ENCODE measurements at regions not wholly inside any gene's neighbourhood (a gene's known extent, or its start where the extent isn't known, plus 50 kb on each side); places are given as distances from the start of the nearest gene placed in this dataset.

GRCh38 chr6:40718401-40718800 is 131.2 kb upstream of the LRFN2 start:
- TF ChIP-seq, protein P1, sequence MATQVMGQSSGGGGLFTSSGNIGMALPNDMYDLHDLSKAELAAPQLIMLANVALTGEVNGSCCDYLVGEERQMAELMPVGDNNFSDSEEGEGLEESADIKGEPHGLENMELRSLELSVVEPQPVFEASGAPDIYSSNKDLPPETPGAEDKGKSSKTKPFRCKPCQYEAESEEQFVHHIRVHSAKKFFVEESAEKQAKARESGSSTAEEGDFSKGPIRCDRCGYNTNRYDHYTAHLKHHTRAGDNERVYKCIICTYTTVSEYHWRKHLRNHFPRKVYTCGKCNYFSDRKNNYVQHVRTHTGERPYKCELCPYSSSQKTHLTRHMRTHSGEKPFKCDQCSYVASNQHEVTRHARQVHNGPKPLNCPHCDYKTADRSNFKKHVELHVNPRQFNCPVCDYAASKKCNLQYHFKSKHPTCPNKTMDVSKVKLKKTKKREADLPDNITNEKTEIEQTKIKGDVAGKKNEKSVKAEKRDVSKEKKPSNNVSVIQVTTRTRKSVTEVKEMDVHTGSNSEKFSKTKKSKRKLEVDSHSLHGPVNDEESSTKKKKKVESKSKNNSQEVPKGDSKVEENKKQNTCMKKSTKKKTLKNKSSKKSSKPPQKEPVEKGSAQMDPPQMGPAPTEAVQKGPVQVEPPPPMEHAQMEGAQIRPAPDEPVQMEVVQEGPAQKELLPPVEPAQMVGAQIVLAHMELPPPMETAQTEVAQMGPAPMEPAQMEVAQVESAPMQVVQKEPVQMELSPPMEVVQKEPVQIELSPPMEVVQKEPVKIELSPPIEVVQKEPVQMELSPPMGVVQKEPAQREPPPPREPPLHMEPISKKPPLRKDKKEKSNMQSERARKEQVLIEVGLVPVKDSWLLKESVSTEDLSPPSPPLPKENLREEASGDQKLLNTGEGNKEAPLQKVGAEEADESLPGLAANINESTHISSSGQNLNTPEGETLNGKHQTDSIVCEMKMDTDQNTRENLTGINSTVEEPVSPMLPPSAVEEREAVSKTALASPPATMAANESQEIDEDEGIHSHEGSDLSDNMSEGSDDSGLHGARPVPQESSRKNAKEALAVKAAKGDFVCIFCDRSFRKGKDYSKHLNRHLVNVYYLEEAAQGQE (IDR thresholded peaks at IDR 0.05; ENCODE audit: insufficient read depth in 1 of 2, low read depth in 2 of 2, low read length in 2 of 2) = no peak
- no peak for TF ChIP-seq POLR2AphosphoS5 (IDR thresholded peaks at IDR 0.05; ENCODE audit: low read depth, low read length)
- no peak for TF ChIP-seq TAF1 (IDR thresholded peaks at IDR 0.05; ENCODE audit: borderline replicate concordance, insufficient read depth, low read length)
- TF ChIP-seq FOXP2 (optimal IDR thresholded peaks at IDR 0.05; ENCODE audit: borderline replicate concordance, extremely low read depth, extremely low read length, insufficient read depth) = no peak
- no peak for TF ChIP-seq SIN3A (IDR thresholded peaks at IDR 0.05; ENCODE audit: borderline replicate concordance, insufficient read depth, low read length)

- no peak for TF ChIP-seq POLR2AphosphoS5 (IDR thresholded peaks at IDR 0.05; ENCODE audit: low read depth, low read length)
- TF ChIP-seq, protein P1 (IDR thresholded peaks at IDR 0.05; ENCODE audit: insufficient read depth in 1 of 2, low read depth in 2 of 2, low read length in 2 of 2) = no peak
These were observed 130.4 kb upstream of the LRFN2 start for GRCh38 chr6:40717411-40718057.

- TF ChIP-seq TAF1 (IDR thresholded peaks at IDR 0.05; ENCODE audit: borderline replicate concordance, insufficient read depth, low read length) = no peak
- TF ChIP-seq FOXP2 (optimal IDR thresholded peaks at IDR 0.05; ENCODE audit: borderline replicate concordance, extremely low read depth, extremely low read length, insufficient read depth) = no peak
- TF ChIP-seq, protein P1 (IDR thresholded peaks at IDR 0.05; ENCODE audit: insufficient read depth in 1 of 2, low read depth in 2 of 2, low read length in 2 of 2) = no peak
- TF ChIP-seq POLR2AphosphoS5 (IDR thresholded peaks at IDR 0.05; ENCODE audit: low read depth, low read length) = no peak
- no peak for TF ChIP-seq SIN3A (IDR thresholded peaks at IDR 0.05; ENCODE audit: borderline replicate concordance, insufficient read depth, low read length)
These were observed 128.6 kb upstream of the LRFN2 start for GRCh38 chr6:40715570-40716403.

DNA sequence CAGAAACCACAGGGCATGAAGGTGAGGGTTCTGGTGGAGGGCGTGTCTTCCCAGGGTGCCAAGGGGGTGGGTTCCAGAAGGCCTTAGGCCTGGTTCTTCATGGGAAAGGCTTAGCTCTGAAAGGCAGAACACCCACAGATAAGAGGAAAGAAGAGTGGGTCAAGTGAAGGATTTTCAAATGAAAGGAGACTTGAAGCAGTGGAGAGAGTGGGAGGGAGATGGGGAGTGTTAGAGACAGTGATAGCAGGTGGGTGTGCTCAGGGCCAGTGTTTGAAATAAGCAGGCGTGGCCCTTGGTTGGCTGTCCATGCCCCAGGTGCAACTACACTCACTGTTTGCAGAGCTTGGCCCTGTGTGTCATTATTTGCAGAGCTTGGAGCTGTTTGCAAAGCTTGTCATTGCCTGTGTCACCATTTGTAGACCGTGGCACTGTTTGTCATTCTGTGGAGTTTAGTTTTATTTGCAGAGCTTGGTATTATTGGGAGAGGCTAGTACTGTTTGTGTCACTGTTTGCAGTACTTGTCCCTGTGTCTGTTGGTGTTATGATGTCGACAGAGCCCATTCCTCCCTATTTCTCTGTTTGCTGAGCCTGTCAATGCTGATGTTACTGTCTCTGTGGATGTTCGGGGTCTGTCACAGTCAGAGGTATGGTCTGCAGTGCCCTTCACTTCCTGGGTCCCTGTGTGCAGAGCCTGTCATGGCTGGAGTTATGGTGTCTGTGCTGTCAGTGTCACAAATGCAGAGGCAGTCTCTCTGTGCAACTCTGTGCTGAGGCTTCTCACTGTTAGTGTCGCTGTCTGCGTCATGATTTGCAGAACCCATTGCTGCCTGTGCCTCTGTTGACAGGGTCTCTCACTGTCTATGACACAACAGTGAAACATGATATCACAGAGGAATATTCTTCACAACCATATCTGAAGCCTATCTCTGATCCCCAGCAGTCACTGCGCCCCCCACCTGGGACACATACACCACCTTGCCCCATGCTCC is 127.7 kb upstream of the LRFN2 start:
- TF ChIP-seq POLR2AphosphoS5 (IDR thresholded peaks at IDR 0.05; ENCODE audit: low read depth, low read length) = no peak
- no peak for TF ChIP-seq SIN3A (IDR thresholded peaks at IDR 0.05; ENCODE audit: borderline replicate concordance, insufficient read depth, low read length)
- TF ChIP-seq TAF1 (IDR thresholded peaks at IDR 0.05; ENCODE audit: borderline replicate concordance, insufficient read depth, low read length) = no peak
- TF ChIP-seq, protein P1 (IDR thresholded peaks at IDR 0.05; ENCODE audit: insufficient read depth in 1 of 2, low read depth in 2 of 2, low read length in 2 of 2) = no peak
- TF ChIP-seq FOXP2 (optimal IDR thresholded peaks at IDR 0.05; ENCODE audit: borderline replicate concordance, extremely low read depth, extremely low read length, insufficient read depth) = no peak

Measured in PFSK-1 (cell line).